Right renal pelvis (tissue), 4 donors: ENCODE measurements at regions not wholly inside any gene's neighbourhood (a gene's known extent, or its start where the extent isn't known, plus 50 kb on each side); places are given as distances from the start of the nearest gene placed in this dataset.

Experiments used
- DNase-seq, 4 donors: peaks; one replicate each; pipeline ENCODE4 v3.0.0-alpha.2; 2013; ENCODE audit warnings: low read depth in 4 of 4, low spot score in 3 of 4, missing footprints in 1 of 4

- DNase-seq = no peak
These were observed 98.6 kb downstream of the BCL2L11 start for GRCh38 chr2:111219285-111219684.

- no peak for DNase-seq
These were observed 99.2 kb downstream of the BCL2L11 start for GRCh38 chr2:111219734-111220505.

DNA sequence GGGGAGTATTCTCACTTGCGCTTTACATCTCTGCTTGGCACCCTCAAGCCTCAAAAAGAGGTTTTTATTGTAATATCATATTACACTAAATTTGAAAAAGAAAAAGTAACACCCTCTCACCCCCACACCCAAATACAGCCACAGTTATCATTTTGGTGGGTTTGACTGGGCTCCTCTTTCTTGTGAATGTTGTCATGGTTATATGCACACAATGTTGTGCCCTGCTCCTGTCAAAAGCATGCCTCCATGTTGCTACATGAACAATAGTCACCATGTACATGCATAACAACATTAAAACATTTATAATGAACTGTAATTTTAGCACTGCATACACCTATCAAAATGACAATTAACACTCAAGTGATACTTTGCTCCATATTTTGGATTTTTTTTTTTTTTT is 100.2 kb downstream of the BCL2L11 start:
- no peak for DNase-seq

DNA sequence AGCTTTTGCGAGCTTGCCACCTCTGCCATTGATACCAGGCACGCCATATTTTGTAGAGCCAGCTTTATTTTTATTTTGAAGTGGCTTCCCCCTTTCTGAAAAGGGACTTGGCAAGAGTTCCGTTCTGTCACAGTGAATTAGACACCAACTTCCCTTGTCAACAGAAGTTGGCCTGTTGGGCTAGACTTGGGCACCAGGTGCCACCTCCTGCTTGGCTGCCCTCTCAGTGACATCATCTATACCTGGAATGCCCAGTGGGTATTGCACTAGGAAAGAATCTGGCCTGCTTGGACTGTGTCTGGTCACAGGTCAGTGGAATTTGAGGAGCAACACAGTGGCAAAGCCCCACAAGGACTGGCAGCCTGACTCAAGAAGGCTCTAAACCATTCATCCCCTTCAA is 101.0 kb downstream of the BCL2L11 start:
- DNase-seq = no peak

DNA sequence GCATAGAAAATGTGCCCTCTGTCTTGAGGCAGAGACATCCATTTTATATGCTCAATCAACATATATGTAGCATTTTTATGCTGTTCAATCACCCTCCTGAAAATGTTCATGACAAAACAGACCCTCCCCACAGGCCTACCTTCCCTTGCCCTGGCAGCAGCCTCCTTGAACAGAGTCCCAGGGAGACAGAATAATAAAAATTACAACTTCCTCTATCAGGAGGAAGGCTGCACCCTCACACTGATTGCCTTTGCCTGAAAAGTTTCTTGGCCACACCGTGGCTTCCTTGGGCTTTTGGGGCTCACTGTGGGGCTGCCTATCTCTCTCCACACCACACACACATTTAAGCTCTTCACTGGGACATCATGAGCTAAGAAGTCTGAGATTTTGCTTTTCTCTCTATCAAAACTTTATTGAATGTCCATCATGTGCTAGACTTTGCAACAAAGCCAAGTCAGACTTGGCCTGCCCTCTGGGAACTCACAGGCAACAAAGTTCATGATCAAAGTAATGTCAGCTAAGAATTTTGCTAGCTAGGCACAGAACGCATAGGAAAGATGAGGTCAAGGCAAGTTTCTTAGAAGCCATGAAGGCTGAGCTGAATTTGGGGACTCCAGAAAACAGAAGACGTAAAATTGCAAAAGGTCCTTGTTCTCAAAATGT is 101.6 kb downstream of the BCL2L11 start:
- no peak for DNase-seq

DNA sequence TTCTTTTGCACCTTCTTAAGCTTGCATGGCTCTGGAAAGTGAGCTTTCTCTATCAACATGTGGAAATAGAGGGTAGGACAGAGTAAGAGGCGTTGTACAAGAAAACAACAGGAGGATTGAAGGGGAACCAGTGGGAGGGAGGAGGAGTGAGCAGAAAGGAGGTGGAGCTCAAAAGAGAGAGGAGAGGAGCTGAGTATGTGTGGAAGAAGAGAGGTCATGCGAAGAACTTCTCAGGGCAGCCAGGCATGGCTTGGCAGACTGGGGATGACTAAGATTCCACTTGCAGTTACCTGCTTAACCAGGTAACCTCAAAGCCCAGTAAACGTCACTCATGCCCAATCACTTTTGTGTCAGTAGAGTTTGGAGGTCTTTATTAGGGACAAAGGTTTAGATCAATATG is 105.1 kb downstream of the BCL2L11 start:
- DNase-seq = no peak

DNA sequence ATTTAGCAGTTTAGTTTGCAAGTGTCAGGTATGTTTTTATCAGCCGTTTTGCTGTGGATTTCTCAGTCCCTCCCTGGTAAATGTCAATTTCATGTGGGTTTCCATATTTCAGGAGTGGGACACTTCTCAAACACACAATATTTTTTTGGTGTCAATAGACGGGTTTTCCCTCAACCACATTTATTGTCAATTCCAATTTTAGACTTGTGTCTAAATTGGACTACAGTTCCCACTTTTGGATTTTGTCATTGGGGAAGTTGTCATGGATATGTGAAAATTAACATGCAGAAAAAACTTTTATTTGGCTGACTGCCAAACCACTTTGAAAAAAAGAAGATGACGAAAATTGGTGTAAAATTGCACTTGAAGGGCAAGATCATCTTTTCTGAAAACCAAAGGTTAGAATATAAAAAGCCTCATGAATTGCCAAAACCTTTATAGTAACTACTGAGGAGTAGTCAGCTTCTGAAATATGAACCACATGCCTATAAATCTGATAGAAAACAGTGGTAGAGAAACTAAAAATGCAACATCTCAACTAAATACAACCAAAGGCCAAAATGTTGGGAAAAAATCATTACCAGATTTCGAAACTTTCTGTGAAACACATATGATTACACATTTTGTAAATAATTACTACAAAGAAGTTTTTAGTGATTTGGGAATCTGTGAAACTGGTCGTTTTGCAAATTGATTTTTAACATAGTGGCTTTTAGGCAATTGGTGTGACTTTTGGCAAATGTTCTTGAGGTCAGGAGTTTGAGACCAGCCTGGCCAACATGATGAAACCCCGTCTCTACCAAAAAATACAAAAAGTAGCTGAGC is 106.4 kb downstream of the BCL2L11 start:
- DNase-seq = no peak

GRCh38 chr2:111227716-111228141 is 107.0 kb downstream of the BCL2L11 start:
- DNase-seq = no peak

- DNase-seq = no peak
These were observed 111.0 kb downstream of the BCL2L11 start for GRCh38 chr2:111231532-111232252.

DNA sequence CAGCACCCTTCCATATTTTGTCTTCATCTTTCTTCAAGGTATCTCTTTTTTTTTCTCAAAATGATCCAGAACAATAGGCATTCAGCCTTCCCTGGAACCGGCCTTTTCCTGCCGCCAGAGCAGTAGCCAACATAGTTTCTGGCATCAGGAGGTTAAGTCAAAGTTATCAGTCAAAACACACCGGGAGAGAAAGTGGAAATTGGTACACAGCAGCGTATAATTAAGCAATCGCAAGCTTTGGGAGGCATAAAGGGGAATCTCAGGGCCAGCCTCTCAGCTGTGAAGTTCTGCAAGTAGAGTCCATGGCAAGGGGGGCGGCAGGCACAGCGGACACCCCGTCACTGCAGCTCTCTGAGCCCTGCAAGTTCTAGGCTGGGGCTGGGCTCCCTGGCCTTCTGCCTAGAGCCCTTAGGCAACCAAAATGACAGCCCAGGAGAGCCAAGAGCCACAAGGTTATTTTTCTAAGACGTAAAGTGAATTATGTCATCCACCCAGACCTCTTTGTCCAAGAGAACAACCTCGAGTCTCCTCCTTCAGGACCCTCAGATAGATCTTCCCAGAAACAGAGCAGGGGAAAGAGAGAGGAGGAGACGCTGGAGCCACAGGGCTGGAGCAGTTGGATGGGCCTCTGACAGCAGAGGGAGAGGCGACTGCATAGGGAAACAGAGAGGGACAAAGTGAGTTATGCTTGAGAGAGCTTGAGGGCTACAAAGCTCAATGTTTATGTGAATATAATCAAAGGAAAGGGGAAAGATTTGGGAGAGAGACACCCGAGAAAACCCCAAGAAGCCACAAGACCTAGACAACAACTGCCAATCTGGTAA is 114.7 kb downstream of the BCL2L11 start:
- no peak for DNase-seq

- no peak for DNase-seq
These were observed 115.3 kb downstream of the BCL2L11 start for GRCh38 chr2:111236025-111236424.

GRCh38 chr2:111238296-111238695 is 117.6 kb downstream of the BCL2L11 start:
- DNase-seq = no peak

GRCh38 chr2:111239107-111239506 is 118.4 kb downstream of the BCL2L11 start:
- no peak for DNase-seq

DNA sequence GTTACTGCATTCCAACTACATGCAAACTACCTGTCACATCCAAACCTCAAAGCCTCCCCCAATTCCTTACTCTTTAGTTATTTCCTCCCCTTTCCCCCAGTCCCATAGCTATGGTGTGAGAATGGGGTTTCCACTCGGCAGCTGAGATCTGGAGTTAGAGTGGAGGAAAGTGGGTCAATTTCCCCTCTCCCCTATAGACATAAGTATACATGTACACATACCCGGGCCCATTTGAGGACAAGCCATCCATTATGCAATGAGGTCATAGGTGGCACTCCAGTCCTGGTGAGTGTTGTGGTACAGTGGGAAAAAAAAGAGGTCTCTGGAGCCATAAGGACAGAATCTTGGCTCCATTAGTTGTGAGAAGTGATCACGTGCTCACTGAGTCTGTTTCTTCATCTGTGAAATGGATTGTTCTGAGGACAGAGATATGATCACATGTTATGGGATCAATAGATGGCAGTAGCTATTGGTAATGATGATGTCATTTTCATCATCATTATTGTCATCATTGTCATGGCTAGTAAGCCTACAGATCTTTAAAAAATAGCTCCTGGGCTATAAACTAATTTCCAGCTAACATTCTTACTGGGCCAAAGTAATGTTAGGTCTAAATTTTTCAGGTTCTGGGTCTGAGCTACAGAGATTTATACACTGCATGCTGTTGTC is 119.0 kb downstream of the BCL2L11 start:
- DNase-seq = no peak

GRCh38 chr2:111243295-111243694 is 122.6 kb downstream of the BCL2L11 start:
- DNase-seq = no peak

- DNase-seq = no peak
These were observed 124.2 kb downstream of the BCL2L11 start for GRCh38 chr2:111244864-111245263.

DNA sequence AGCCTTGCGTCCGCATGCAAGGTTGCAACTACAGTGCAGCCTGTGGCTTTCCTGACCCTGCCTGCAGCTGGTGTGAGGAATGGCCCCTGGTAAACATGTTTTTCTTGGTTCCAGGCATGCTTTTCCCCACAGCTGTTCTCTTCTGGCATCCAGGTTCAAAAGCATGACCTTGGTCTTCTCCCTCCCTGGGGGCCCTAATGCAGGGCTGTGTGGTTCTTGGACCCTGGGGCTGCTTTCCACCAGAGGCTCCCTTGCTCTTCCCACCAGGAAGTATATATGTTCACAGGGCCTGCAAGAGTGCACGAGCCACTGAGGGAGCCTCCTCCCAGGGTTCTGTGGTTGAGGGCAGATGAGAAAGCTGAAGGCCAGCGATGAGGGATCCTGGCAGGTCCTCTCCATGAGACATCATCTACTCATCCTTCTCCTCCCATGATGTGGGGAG is 125.9 kb downstream of the BCL2L11 start:
- no peak for DNase-seq

GRCh38 chr2:111247491-111247890 is 126.8 kb downstream of the BCL2L11 start:
- no peak for DNase-seq

DNA sequence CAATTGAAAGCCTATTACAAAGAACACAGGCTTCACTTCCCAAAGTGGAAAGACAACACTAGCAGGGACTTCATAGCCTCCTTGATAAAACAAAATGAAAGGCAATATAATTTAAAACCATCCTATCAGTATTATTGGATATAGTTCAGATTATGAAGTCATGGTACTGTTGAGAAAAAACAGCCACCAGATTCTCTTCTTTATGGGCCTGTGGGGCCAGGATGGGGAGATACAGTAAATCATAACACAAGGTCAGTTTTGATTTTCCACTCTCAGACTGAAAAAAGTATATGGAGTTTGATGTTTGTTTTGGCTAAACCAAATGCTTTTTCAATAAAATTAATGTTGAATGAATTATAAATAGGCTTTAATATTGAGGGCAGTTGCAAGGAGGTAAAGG is 129.1 kb downstream of the BCL2L11 start:
- no peak for DNase-seq
